Heart left ventricle (tissue), 16 donors: ENCODE measurements at regions not wholly inside any gene's neighbourhood (a gene's known extent, or its start where the extent isn't known, plus 50 kb on each side); places are given as distances from the start of the nearest gene placed in this dataset.

Experiments
- ATAC-seq, 4 donors: fragments of 200-7000 bp; cut with Tn5 transposase; one replicate each; pipeline ENCODE4 v1.9.1; 2020 to 2022; ENCODE audit warnings: moderate library complexity in 4 of 4, mild to moderate bottlenecking in 3 of 4, moderate number of reproducible peaks in 1 of 4
- DNase-seq, 5 donors: peaks; one replicate each; pipeline ENCODE4 v3.0.0-alpha.2; 2020
- H3K27ac ChIP-seq, 12 donors: fragments of 200-600 bp; sonication (generic) in 4 of 12; one replicate each; pipeline versions ENCODE4 v1.5.0 to v1.8.0; 2016 to 2022; ENCODE audit warnings: mild to moderate bottlenecking in 2 of 12
- H3K27me3 ChIP-seq, 9 donors: fragments of 200-600 bp; sonication (generic) in 2 of 9; one replicate each; pipeline versions ENCODE4 v1.5.1 to v1.8.0; 2016 to 2022; ENCODE audit warnings: mild to moderate bottlenecking in 3 of 9
- H3K36me3 ChIP-seq, 9 donors: fragments of 200-600 bp; sonication (generic) in 2 of 9; one replicate each; pipeline versions ENCODE4 v1.5.0 to v1.8.0; 2018 to 2022; ENCODE audit warnings: mild to moderate bottlenecking in 2 of 9
- H3K4me1 ChIP-seq, 12 donors: fragments of 200-600 bp; sonication (generic) in 4 of 12; one replicate each; pipeline versions ENCODE4 v1.5.0 to v1.8.0; 2016 to 2022; ENCODE audit warnings: mild to moderate bottlenecking in 3 of 12
- H3K4me3 ChIP-seq, 12 donors: fragments of 200-600 bp; sonication (generic) in 4 of 12; one replicate each; pipeline versions ENCODE4 v1.5.0 to v1.8.0; 2017 to 2022; ENCODE audit warnings: mild to moderate bottlenecking in 9 of 12, moderate library complexity in 4 of 12
- H3K9me3 ChIP-seq, 12 donors: fragments of 200-600 bp; sonication (generic) in 4 of 12; one replicate each; pipeline versions ENCODE4 v1.5.0 to v1.8.0; 2016 to 2022; ENCODE audit warnings: mild to moderate bottlenecking in 1 of 12
- CTCF ChIP-seq, 12 donors: fragments of 200-600 bp; sonication (generic) in 4 of 12; IDR thresholded peaks; one replicate each; pipeline versions ENCODE4 v1.5.0 to v1.8.0; 2018 to 2022; ENCODE audit warnings: antibody characterized with exemption in 12 of 12, mild to moderate bottlenecking in 5 of 12
- POLR2A ChIP-seq, 2 donors: fragments of 450-650 bp; IDR thresholded peaks; one replicate each; pipeline ENCODE4 v1.6.1; 2017; ENCODE audit warnings: antibody characterized with exemption in 2 of 2, mild to moderate bottlenecking in 2 of 2, moderate library complexity in 2 of 2
- WGBS, 4 donors: extraction: QIAGEN DNeasy Blood & Tissue Kit in 2 of 4; methylation state at CpG; one replicate each; pipeline versions ENCODE4 v1.1.5 to v1.1.7; 2013 to 2018; 5-methylcytosine and 5-hydroxymethylcytosine counted together
- intact Hi-C, 10 donors: fragments of 100-400 bp; cut with DNase I; formaldehyde crosslinking; loops; one replicate each; pipeline versions ENCODE4 v1.11.1 to v1.14.2; 2022
- donor health status: ischemic (EF 13 %, LVEDD 7.1; RV severe dilation, severe dysfunction).
- donor health status: healthy with polysubstance abuse.
- donor health status: DM: no; HTN: yes; CAD: no.
- donor health status: DM: no; HTN: no; CAD: no.
- donor health status: ischemic (EF 25% LVEDD 6.9; RV normal size, moderate dysfunction).
- donor health status: ischemic (EF 25% LVEDD 5.7; RV mildly dilated, moderate dysfunction).
- donor health status: healthy.
- donor health status: DM: yes; HTN: yes; CAD: no.
- donor health status: ischemic (EF 35%, LVEDD 5.7; RV mildly dilated, moderate dysfunction).
- donor health status: nonischemic (EF 11% LVEDD 7.7; RV severe dilation, severe dysfunction).
- donor health status: DM: yes; HTN: yes; CAD: no.
- donor health status: PGD.
- donor health status: ischemic (EF 29% LVEDD 5.4; RV normal size, mild dysfunction).
- donor health status: nonischemic (EF 23%, LVEDD 6.1; RV moderate dilation, normal function).

- Histone ChIP-seq H3K27ac (no peak overlapping the region), H3K36me3 (no peaks in the 10 kb centered on the region), H3K4me3 (no peak overlapping the region), H3K9me3 (no peaks in the 10 kb centered on the region), H3K4me1 (no peaks in the 10 kb centered on the region), H3K27me3 (peaks cover 0 to 3% (median 0%) of the 10 kb centered on the region in 9 donors)
- intact Hi-C loops: no loop called here
- ATAC-seq (no peak), DNase-seq (no peak)
- TF ChIP-seq POLR2A (IDR thresholded peaks at IDR 0.05) (no peak), CTCF (IDR thresholded peaks at IDR 0.05) (no peak)
- WGBS, 4 donors: 51 to 74% (median 65%) methylated on average over 3 of the region's 3 CpGs
Measured at GRCh38 chr3:166089575-166089974, 252.4 kb upstream of the BCHE start.

GRCh38 chr3:166085164-166085856 lies 248.1 kb upstream of the BCHE start:
- Histone ChIP-seq H3K9me3 (no peaks in the 10 kb centered on the region), H3K27me3 (peaks cover 0 to 3% (median 0%) of the 10 kb centered on the region in 9 donors), H3K36me3 (no peaks in the 10 kb centered on the region), H3K4me1 (no peaks in the 10 kb centered on the region), H3K27ac (no peak overlapping the region), H3K4me3 (no peak overlapping the region)
- WGBS, 4 donors: 82 to 91% (median 83%) methylated on average over 4 of the region's 4 CpGs
- ATAC-seq: no peak
- TF ChIP-seq POLR2A (IDR thresholded peaks at IDR 0.05) (no peak), CTCF (IDR thresholded peaks at IDR 0.05) (no peak)
- intact Hi-C loops: no loop called here
- no peak for DNase-seq

GRCh38 chr3:166080096-166080495 lies 242.9 kb upstream of the BCHE start:
- 70 to 74% (median 70%) methylated on average over 2 of the region's 2 CpGs for WGBS, 4 donors

GRCh38 chr3:166071831-166072230 lies 234.6 kb upstream of the BCHE start:
- Histone ChIP-seq H3K27ac (no peak overlapping the region), H3K9me3 (peaks cover 0 to 4% (median 0%) of the 10 kb centered on the region in 12 donors), H3K27me3 (no peaks in the 10 kb centered on the region), H3K4me3 (no peak overlapping the region), H3K36me3 (no peaks in the 10 kb centered on the region), H3K4me1 (no peaks in the 10 kb centered on the region)
- TF ChIP-seq CTCF (IDR thresholded peaks at IDR 0.05) (no peak), POLR2A (IDR thresholded peaks at IDR 0.05) (no peak)
- intact Hi-C loops: no loop called here
- DNase-seq (no peak), ATAC-seq (no peak)

More at GRCh38 chr3:166080096-166080495, 242.9 kb upstream of the BCHE start:
- ATAC-seq: no peak
- Histone ChIP-seq H3K4me1 (no peaks in the 10 kb centered on the region), H3K9me3 (peaks cover 0 to 5% (median 0%) of the 10 kb centered on the region in 12 donors), H3K27me3 (no peaks in the 10 kb centered on the region), H3K36me3 (no peaks in the 10 kb centered on the region), H3K27ac (no peak overlapping the region), H3K4me3 (no peak overlapping the region)
- DNase-seq: no peak
- intact Hi-C loops: no loop called here
- TF ChIP-seq CTCF (IDR thresholded peaks at IDR 0.05) (no peak), POLR2A (IDR thresholded peaks at IDR 0.05) (no peak)
